NCI-H2227 (cell line): ENCODE measurements at regions not wholly inside any gene's neighbourhood (a gene's known extent, or its start where the extent isn't known, plus 50 kb on each side); places are given as distances from the start of the nearest gene placed in this dataset.

Experiments used
- DNase-seq: peaks from one replicate; lab custom pipeline; 2025; ENCODE audit not compliant: unreplicated experiment; lab: John Stamatoyannopoulos, UW

- no peak for DNase-seq
Observed at GRCh38 chr13:104855581-104855980, 1679.9 kb downstream of the EFNB2 start.

DNA sequence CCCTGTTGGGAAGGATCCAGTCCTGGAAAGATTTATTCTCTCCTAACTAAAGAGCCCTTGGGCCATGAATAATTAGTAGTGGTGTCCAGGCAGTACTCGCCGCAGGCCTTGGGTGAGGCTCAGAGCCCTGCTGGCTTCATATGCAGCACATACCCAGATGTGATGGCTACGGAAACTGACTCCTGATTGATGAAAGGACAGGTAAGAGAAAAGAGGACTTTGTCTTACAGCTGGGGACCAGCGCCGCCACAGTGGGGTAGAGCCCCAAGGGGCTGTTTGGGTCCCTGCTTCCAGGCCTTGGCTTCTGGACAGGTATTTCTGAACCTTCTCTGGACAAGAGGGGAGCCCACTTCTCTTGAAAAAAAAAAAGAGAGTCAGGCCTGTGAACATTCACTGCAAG is 1680.8 kb downstream of the EFNB2 start:
- DNase-seq = no peak

DNA sequence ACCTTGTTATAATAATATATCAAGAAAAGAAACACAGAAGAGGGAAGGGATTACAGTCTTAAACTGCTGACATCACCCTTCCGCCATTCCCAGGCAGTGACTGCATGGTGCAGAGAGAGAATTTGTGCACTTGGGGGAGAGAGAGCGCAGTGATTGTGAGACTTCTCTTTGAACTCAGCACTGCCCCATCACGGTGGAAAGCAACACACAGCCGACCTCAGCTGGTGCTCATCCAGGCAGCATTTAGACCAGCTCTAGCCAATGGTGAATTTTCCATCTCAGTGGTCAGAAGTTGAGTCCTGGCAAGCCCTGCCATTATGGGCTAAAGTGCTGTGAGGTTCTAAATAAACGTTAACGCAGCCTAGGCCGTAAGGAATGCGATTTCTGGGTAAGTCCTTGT is 1681.5 kb downstream of the EFNB2 start:
- no peak for DNase-seq

DNA sequence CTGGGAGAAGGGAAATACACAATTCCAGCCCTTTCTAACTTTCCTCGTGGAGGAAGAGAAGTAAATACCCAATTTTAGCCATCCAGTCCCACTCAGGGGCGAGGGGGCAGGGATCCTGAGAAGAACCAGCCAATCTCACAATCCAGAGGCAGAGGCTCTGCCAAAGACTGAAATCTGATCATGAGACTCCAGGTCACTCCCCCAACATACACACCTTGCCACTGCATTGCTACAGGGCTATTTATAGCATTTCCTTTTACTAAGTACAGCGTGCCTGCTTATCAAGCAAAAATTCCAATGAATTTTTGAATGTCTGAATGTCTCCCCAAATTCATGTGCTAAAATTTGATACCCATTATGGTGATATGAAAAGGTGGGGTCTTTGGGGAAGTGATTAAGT is 1687.5 kb downstream of the EFNB2 start:
- no peak for DNase-seq

DNA sequence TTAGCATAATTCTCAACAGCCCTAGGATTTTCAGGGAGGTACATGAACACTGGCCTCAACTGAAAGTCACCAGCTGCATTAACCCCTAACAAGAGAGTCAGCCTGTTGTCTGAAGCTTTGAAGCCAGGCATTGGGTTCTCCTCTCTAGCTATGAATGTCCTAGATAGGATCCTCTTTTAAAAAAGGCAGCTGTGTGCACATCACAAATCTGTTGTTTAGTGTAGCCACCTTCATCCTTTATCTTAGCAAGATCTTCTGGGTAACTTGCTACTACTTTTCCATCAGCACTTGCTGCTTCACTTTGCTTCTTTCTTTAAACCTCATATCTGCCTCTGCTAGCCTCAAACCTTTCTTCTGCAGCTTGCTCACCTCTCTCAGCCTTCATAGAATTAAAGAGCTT is 1692.1 kb downstream of the EFNB2 start:
- no peak for DNase-seq

GRCh38 chr13:104841110-104841509 is 1694.4 kb downstream of the EFNB2 start:
- no peak for DNase-seq

DNA sequence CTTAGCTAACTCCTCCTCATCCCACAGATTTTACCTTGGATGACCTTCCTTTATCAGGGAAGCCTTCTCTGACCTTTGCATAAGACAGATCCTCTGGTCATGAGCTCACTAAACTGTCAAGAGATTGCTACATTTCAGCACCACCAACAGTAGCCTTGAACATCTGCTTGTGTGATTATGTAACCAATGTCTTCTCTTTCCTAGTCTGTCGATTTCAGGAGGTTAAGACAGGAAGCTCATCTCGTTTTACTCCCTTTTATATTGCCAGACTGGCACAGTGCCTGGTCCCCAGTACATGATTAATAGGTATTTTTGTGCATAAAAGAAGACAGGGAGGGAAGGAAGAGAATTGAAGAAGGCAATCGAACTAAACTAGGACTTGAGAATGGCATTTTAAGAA is 1697.7 kb downstream of the EFNB2 start:
- DNase-seq = no peak

DNA sequence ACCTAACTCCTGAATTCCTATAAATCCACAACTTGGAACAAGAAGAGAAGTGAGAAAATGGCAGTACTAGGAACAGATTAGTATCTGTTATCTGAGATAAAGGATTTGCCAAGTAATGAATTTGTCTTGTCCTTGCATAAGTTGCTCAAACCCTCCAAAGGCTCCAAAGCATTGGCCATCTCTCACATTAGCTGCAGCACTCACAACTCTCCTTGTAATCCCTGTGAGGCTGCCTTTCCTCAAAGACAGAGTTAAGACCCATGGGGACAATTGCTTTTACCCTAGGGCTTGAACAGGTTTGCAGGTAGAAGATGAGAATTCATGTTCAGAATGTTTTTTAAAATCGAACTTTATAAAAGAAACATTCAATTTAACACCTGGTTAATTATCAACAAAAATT is 1702.2 kb downstream of the EFNB2 start:
- DNase-seq = no peak

GRCh38 chr13:104832231-104832630 is 1703.2 kb downstream of the EFNB2 start:
- no peak for DNase-seq

DNA sequence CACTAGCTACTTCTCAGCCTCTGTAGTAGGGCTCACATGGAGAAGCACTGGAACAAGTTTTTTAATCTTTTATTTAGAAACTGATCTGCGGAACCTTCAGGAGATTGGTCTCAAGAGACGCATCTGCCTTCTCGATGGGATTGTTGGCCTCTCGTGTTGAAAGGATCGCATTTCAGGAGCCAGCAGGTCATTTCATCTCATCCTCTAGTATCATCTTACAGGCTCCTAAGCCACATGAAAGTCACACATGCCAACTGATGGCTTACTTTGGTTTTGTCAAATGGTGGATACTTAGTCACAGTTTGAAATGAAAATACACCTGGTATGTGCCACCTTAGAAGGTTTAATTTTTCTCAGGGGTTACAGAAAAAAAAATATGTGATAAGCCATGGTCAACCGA is 1703.6 kb downstream of the EFNB2 start:
- DNase-seq = no peak

GRCh38 chr13:104823709-104824108 is 1711.8 kb downstream of the EFNB2 start:
- DNase-seq = no peak

GRCh38 chr13:104823071-104823470 is 1712.4 kb downstream of the EFNB2 start:
- no peak for DNase-seq

DNA sequence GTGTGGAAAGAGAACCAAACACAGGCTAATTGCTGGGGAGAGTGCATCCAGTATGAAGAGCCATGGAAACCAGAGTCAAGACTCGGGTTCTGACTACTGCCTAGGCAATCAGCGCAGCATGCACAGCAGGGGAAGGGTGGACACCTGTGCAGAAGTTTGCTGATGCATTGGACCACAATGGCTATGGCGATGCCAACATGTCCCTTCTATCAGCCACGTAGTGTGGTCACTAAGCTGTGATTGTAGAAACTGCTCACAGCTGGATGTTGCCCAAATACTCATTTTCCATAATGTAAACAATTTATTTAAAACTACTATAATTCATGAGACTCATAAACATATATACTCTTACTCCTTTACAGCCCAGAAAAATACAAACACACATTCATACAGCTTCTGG is 1718.2 kb downstream of the EFNB2 start:
- DNase-seq = no peak

GRCh38 chr13:104816726-104817125 is 1718.7 kb downstream of the EFNB2 start:
- DNase-seq = no peak

DNA sequence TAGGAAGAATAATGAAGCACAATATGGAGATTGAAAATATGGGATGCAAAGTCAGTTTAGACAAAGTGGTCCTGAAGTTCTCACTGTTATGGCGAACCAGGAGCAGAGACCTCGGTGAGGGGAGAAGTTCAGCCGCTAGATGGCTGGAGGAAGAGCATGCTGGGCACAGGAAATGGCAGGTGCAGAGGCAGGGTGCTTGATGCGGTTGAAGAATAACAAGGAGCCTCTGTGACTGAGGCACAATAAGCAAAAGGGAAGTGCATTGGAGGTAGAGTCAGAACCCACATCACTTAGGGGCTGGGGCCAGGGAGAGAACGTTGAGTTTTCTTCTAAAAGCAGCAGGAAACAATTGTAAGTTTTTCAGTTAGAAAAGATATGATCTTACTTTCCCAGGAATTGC is 1725.2 kb downstream of the EFNB2 start:
- DNase-seq = no peak

DNA sequence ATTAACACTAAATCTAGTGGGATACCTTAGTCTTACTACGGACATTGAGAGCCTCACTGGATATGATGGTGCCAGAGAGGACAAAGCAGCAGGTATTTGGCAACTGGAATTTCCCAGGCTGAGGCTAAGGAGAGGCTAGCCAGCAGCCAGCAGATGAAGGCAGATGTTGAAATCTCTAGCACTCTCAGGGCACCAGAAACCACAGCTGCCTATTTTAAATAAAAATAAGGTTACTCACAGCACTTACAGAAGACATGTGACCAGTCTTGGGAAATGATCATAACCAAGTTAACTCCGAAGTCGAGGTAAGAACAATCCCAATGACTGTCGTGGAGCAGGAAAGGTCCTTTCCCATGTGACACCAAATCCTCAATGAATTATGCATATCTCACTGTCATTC is 1726.0 kb downstream of the EFNB2 start:
- DNase-seq = no peak

DNA sequence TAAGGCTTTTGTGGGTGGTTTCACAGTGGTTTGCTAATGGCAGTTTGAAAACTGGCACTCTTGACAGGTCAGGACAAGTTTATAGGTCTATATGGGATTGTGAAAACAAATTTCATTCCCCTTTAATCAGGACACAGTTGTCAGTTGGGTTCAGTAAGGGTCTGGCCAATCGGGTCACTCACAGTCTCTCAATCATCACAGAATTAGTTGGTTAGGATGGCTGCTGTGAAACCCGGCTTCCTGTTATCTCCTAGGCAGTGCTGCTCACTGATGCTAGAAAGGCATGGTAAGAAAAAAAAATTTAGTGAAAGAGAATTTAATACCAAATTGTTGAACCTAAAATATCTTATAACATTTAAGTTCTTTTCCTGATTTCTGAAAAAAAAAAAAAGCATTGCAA is 1730.1 kb downstream of the EFNB2 start:
- no peak for DNase-seq

DNA sequence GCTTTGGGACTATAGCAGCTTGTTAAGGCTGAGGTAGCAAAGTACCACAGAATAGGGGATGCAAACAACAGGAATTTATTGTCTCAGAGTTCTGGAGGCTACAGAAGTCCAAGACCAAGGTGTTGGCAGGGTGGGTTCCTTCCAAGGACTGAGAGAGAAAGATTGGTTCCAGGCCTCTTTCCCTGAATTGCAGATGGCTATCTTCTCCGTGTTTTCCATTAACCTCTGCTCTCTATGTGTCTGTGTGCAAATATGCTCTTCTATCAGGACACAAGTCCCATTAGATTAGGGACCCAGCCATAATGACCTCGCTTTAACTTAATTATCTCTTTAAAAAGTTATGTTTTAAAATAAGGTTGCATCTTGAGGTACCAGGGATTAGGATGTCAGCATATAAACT is 1732.9 kb upstream of the SLC10A2 start:
- DNase-seq = no peak

GRCh38 chr13:104798486-104798885 is 1732.3 kb upstream of the SLC10A2 start:
- no peak for DNase-seq

- DNase-seq = no peak
Observed at GRCh38 chr13:104796581-104796980, 1730.4 kb upstream of the SLC10A2 start.

DNA sequence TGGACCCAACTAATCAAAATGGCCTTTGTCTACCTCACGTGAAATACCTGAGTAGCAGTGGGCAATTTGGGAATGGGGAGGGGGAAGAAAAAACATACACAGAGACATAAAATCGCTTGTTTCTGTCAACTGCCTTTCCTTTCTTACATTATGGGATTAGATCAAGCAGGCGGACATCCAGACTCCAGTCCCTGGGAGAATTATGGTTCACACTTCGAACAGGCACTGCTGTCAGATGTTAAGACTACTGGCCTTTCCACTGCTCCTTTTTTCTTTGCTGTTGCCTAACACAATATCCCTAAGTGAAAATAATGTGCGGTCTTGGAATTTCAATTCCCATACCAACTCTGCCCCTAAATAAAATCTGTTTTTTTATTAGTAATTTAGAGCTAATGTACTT is 1719.7 kb upstream of the SLC10A2 start:
- no peak for DNase-seq

DNA sequence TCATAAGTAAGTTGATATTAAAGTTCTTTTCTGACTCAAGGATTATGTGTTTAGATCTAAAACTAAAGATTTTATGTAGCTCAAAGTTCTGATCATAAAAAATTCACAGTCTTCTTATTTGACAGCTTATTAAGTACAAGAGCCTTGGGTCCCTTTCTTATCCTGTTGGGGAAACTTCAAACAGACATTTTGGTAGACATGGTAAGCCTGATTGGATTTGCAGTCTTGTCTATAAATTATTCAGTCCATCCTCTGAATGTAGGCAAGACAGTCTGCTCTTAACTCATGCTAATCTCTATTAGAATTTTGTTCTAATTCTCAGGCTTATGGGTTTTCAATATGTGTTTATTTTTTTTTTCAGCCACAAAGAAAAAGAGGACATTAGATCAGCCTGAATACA is 1718.7 kb upstream of the SLC10A2 start:
- no peak for DNase-seq

- DNase-seq = no peak
Observed at GRCh38 chr13:104782741-104783140, 1716.5 kb upstream of the SLC10A2 start.

DNA sequence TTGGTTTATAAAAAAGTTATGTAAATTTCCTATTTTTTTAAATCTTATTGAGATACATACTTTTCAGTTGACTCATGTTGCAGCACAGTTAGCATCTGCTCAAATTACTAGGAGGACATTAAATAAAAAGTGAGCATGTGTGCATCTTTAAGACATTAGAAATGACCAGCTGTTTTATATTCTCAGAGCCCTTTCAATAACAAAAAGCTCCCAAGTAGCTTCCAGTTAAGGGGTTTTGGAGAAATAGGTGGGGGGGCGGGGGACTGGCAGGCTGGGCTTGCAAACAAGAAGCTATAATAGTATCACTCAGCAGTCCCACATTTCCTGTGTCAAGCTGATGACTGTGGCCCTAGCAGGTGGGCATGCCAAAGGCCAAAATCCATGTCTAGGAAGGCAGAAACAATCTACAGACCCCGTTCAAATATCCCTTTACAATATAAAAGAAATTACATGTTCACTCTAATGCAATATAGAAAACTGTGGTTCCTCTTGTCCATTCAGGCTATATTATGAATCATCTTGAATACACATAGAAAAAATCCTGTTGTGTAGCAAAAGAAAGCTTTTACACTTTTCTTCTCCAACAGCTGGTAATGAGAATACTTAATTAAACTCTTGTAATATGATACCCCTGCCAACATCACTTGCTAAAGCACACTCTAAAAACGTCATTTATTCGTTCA is 1713.2 kb upstream of the SLC10A2 start:
- no peak for DNase-seq
